Astrocyte of the spinal cord (primary cell): ENCODE measurements at regions not wholly inside any gene's neighbourhood (a gene's known extent, or its start where the extent isn't known, plus 50 kb on each side); places are given as distances from the start of the nearest gene placed in this dataset.

Experiments
- DNase-seq: peaks from one replicate; pipeline ENCODE4 v3.0.0; 2011; ENCODE audit warnings: low read depth, low spot score
- H3K4me3 ChIP-seq: 2 replicates; pipeline ENCODE4 v1.5.1; 2011; ENCODE audit warnings: low read depth, mild to moderate bottlenecking, low read length, moderate library complexity
- CTCF ChIP-seq: IDR thresholded peaks from 2 replicates; pipeline ENCODE4 v1.5.1; 2012; ENCODE audit warnings: low read depth, mild to moderate bottlenecking, low read length, inconsistent platforms
- in situ Hi-C: cut with HindIII; loops from 2 replicates; pipeline ENCODE4 v1.10.0; 2017; ENCODE audit warnings: low sequenced_read_pairs

- no peak for TF ChIP-seq CTCF
- no peak for DNase-seq
- in situ Hi-C loops: no loop called here
- H3K4me3 ChIP-seq: no peak overlapping the region
Measured at GRCh38 chr12:102551186-102551585, 70.8 kb upstream of the IGF1 start.

GRCh38 chr12:102549691-102550090, 69.3 kb upstream of the IGF1 start:
- in situ Hi-C loops: no loop called here
- TF ChIP-seq CTCF: no peak
- no peak for DNase-seq

GRCh38 chr12:102548543-102548942, 68.2 kb upstream of the IGF1 start:
- in situ Hi-C loops: no loop called here
- TF ChIP-seq CTCF: no peak
- no peak overlapping the region for H3K4me3 ChIP-seq
- no peak for DNase-seq

More at GRCh38 chr12:102549691-102550090, 69.3 kb upstream of the IGF1 start:
- no peak overlapping the region for H3K4me3 ChIP-seq

- in situ Hi-C loops: no loop called here
- no peak for DNase-seq
- H3K4me3 ChIP-seq: no peak overlapping the region
- no peak for TF ChIP-seq CTCF
Measured at GRCh38 chr12:102543494-102544485, 63.4 kb upstream of the IGF1 start.

- in situ Hi-C loops: no loop called here
- no peak for DNase-seq
- no peak for TF ChIP-seq CTCF
- no peak overlapping the region for H3K4me3 ChIP-seq
Measured at GRCh38 chr12:102542816-102543440, 62.6 kb upstream of the IGF1 start.

- no peak for TF ChIP-seq CTCF
- DNase-seq: no peak
- no peak overlapping the region for H3K4me3 ChIP-seq
- in situ Hi-C loops: no loop called here
Measured at GRCh38 chr12:102540815-102541385, 60.5 kb upstream of the IGF1 start.
